ENCODE measurements at regions not wholly inside any gene's neighbourhood (a gene's known extent, or its start where the extent isn't known, plus 50 kb on each side); places are given as distances from the start of the nearest gene placed in this dataset.

- TF ChIP-seq, protein P1, sequence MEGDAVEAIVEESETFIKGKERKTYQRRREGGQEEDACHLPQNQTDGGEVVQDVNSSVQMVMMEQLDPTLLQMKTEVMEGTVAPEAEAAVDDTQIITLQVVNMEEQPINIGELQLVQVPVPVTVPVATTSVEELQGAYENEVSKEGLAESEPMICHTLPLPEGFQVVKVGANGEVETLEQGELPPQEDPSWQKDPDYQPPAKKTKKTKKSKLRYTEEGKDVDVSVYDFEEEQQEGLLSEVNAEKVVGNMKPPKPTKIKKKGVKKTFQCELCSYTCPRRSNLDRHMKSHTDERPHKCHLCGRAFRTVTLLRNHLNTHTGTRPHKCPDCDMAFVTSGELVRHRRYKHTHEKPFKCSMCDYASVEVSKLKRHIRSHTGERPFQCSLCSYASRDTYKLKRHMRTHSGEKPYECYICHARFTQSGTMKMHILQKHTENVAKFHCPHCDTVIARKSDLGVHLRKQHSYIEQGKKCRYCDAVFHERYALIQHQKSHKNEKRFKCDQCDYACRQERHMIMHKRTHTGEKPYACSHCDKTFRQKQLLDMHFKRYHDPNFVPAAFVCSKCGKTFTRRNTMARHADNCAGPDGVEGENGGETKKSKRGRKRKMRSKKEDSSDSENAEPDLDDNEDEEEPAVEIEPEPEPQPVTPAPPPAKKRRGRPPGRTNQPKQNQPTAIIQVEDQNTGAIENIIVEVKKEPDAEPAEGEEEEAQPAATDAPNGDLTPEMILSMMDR (IDR thresholded peaks at IDR 0.05; ENCODE audit: low read depth, low read length), result no peak
- no peak overlapping the region for H3K4me3 ChIP-seq (ENCODE audit: low read depth, low read length)
These were observed 182.6 kb upstream of the TBX20 start for GRCh38 chr7:35436452-35436851.

GRCh38 chr7:35430547-35431153 lies 176.8 kb upstream of the TBX20 start:
- no peak overlapping the region for H3K4me3 ChIP-seq (ENCODE audit: low read depth, low read length)
- TF ChIP-seq, protein P1 (IDR thresholded peaks at IDR 0.05; ENCODE audit: low read depth, low read length), result peak; percentile 58; the same call in 1 of the 2 replicates

DNA sequence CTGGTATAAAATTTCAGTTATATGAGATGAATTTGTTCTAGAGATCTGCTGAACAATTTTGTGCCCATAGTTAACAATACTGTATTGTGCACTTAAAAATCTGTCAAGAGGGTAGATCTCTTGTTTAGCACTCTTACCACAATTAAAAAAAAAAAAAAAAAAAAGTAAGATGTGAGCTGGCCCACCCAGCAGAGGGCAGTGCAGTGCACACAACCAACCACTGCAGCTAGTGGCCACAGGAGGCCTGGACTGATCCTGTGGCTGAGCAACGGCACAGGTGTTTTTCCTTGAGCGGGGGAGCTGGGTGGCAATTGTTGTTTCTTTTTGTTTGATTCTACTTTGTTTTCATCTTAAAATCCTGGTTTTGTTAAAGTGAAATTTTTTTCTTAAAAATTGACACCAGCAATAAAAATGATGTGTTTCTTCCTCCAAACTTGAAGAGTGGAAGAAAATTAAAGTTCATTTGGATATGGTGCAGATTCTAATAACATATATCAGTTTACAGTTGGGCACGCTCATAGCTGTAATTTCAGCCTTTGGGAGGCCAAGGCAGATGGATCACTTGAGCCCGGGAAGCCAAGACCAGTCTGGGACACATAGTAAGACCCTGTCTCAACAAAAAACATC lies 171.1 kb upstream of the TBX20 start:
- no peak overlapping the region for H3K4me3 ChIP-seq (ENCODE audit: low read depth, low read length)
- TF ChIP-seq, protein P1 (IDR thresholded peaks at IDR 0.05; ENCODE audit: low read depth, low read length), result peak; percentile 57

- TF ChIP-seq, protein P1 (IDR thresholded peaks at IDR 0.05; ENCODE audit: low read depth, low read length), result no peak
- H3K4me3 ChIP-seq (ENCODE audit: low read depth, low read length), result no peak overlapping the region
These were observed 170.5 kb upstream of the TBX20 start for GRCh38 chr7:35424440-35424839.

DNA sequence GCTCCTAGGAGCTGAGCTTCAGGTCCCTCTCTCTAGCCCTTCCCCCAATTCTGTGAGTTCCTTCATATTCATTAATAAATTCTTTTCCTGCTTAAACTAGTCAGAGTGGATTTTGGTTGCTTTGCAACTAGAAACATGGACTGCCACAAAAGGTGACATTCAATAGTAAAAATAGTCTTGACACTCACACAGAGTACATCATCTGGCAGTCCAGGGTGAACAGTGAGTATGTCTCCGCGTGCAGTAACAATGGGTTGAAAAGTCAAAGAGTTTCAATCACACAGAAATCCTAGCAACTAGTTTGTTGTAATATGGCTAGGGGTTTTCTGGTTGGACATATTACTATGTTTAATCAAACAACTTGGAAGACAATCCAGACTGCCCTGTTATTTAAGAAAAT lies 168.8 kb upstream of the TBX20 start:
- TF ChIP-seq, protein P1 (IDR thresholded peaks at IDR 0.05; ENCODE audit: low read depth, low read length), result no peak

GRCh38 chr7:35420656-35421055 lies 166.8 kb upstream of the TBX20 start:
- H3K4me3 ChIP-seq (ENCODE audit: low read depth, low read length), result peak overlapping the region; percentile 38
- TF ChIP-seq, protein P1 (IDR thresholded peaks at IDR 0.05; ENCODE audit: low read depth, low read length), result no peak

More for the DNA sequence above, 168.8 kb upstream of the TBX20 start:
- no peak overlapping the region for H3K4me3 ChIP-seq (ENCODE audit: low read depth, low read length)

- TF ChIP-seq, protein P1 (IDR thresholded peaks at IDR 0.05; ENCODE audit: low read depth, low read length), result no peak
- no peak overlapping the region for H3K4me3 ChIP-seq (ENCODE audit: low read depth, low read length)
These were observed 165.5 kb upstream of the TBX20 start for GRCh38 chr7:35419391-35419755.
